Renal cortical epithelial cell (primary cell): ENCODE measurements at regions not wholly inside any gene's neighbourhood (a gene's known extent, or its start where the extent isn't known, plus 50 kb on each side); places are given as distances from the start of the nearest gene placed in this dataset.
A peak's percentile ranks its signal among the peaks of the same experiment; 100 is the strongest.
"Not testable (repeated sequence)": the region's sequence is repeated elsewhere in the genome, so short reads cannot be mapped to it uniquely, and the experiment has no call there.

Experiments
- DNase-seq: peaks from one replicate; pipeline ENCODE4 v3.0.0-alpha.2; 2011; ENCODE audit warnings: low read depth

- peak; percentile 15 for DNase-seq
Observed at GRCh38 chr2:180604077-180604476, 376.3 kb upstream of the UBE2E3 start.

DNA sequence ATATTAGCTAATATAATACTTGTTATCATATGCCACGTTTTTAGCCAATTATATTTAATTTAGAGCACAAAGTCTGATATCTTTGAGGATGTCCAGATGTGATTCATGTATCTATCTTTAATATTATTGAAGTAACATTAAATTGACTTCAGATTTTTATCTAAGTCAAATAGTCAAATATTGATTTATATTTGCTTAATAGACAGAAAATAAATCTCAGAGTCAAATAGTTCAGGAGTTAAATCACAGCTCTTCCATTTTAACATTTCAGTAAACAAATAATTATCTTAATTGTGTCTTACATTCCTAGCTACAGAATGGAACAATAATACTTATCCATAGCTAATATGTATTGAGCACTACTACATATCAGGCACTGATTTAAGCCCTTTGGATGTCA, 379.4 kb upstream of the UBE2E3 start:
- DNase-seq = no peak

- DNase-seq = no peak
Observed at GRCh38 chr2:180599804-180600203, 380.6 kb upstream of the UBE2E3 start.

DNA sequence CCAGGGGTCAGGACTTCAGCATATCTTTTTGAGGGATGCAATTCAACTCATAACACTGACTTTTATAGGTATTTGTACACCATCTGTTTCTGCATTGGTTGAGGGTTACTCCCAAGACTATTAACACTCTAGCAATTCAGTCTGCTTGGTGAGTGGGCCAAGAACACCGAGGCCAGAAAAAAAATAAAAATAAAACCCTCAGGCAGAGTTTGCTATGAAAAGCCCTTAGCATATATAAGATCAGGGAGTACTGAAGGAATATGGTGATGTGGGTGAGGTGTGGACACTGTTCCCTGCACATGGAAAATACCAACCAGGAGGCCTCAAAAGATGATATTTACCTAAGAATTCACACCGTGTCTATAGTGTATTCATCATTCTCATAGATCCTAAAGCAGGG, 383.2 kb upstream of the UBE2E3 start:
- no peak for DNase-seq

GRCh38 chr2:180596453-180596852, 384.0 kb upstream of the UBE2E3 start:
- no peak for DNase-seq

DNA sequence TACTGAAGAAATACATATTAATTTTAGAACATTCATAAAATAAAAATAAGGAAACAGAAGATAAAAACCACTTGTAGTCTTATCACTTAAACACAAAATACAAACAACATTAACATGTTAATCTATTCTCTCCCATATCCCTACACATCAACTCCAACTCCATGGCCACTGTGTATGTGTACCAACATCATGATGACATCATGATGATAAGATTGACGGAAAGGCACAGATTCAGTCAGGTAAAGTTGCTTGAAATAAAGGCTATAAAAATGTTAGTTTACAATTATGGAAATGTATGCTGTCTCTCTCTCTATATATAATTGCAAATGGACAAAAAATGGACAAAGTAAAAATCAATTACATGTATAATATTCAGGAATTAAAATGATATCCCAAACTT, 388.5 kb upstream of the UBE2E3 start:
- no peak for DNase-seq

DNA sequence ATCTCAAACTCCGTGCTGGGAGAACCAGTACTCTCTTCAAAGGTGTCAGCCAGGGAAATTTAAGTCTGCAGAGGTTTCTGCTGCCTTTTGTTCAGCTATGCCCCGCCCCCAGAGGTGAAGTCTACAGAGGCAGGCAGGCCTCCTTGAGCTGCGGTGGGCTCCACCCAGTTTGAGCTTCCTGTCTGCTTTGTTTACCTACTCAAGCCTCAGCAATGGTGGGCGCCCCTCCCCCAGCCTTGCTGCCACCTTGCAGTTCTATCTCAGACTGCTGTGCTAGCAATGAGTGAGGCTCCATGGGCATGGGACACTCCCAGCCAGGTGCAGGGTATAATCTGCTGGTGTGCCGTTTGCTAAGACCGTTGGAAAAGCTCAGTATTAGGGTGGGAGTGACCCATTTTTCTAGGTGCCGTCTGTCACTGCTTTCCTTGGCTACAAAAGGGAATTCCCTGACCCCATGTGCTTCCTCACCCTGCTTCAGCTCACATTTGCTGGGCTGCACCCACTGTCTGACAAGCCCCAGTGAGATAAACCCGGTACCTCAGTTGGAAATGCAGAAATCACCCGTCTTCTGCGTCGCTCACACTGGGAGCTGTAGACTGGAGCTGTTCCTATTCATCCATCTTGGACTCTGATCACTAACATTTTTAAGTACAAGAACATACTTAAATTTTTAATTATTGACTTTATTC, 389.2 kb upstream of the UBE2E3 start:
- not testable (repeated sequence) for DNase-seq

DNA sequence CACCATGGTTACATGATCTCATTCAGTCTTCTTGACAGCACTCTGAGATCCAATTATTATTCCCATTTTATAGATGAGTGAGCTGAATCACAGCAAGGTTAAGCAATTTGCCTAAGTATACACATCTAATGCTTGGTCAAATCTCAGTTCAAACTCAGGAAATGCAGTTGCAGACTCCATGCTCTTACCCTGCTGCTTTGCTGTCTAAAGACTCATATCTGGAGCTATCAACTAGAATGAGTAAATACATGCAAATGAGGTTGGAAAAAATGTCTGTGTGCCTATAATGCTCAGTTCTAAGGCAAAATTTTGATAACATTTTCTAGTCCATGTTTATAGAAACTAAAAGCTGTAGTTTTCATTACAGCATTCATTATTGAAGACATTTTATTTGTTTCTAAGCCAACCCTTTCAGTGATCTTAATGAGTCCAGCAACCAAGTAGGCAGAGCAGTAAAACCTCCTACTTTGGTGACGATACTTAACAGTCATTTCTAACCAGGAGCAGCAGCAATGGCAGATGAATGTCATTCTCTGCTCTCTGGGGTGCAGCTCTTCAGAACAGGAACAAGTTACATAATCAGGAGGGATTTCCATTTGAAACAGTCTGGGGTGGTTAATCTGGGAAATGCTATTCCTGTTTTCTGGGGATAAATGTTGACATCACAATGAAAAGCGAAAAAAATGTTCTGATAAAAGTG, 396.8 kb upstream of the UBE2E3 start:
- DNase-seq = no peak

GRCh38 chr2:180579388-180579787, 401.0 kb upstream of the UBE2E3 start:
- DNase-seq = no peak

GRCh38 chr2:180578441-180578840, 402.0 kb upstream of the UBE2E3 start:
- no peak for DNase-seq

GRCh38 chr2:180577567-180577966, 402.8 kb upstream of the UBE2E3 start:
- DNase-seq = no peak

DNA sequence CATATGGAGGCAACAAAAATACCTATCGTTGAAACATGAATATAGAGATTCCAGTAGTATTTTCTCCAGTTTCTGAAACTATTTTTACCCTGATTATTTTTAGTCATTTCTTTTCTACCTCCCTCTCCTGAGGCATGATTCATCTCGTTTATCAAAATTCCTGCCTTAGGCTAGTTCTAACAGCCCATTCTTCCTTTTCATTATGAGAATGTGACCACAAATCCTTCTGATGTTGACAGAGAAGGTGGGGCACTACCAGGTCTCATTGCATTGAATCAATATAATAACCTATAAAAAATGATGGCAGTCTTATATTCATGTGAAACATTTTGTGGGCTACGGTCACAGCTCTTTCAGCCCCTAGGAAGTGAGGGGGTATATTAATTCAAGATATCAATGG, 406.5 kb upstream of the UBE2E3 start:
- peak; percentile 65 for DNase-seq

DNA sequence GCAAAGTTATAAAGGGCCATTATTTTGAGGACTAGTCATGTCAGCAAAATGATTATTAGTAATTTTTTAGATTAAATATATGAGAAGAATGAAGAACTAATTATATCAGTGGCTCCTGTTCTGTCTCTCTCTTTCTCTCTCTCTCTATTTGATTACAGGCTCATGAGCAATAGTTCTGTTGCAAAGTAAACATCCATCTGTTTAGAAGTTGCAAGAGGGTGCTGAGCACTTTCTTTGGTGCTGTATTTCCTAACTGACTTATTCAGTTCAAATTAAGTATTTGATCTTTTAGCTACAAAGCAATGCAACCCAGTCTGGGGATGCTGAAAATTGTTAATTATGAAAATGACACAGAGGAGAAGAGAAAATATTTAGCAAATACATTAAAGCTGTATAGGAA, 408.1 kb upstream of the UBE2E3 start:
- peak; percentile 8 for DNase-seq

DNA sequence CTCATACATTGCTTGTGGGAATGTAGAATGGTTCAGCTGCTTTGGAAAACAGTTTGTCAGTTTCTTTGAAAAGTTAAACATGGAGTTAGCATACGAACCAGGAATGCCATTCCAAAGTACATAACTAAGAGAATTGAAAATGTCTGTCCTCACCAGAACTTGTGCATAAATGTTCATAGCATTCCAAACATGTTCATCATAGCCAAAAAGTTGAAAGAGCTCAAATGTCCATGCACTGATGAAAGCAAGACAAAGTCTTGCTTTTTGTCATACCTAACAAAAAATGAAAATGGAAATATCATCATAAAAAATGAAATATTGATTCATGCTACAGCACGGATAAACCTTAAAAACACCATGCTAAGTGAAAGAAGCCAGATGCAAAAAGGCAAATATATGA, 408.8 kb upstream of the UBE2E3 start:
- DNase-seq = peak; percentile 21

DNA sequence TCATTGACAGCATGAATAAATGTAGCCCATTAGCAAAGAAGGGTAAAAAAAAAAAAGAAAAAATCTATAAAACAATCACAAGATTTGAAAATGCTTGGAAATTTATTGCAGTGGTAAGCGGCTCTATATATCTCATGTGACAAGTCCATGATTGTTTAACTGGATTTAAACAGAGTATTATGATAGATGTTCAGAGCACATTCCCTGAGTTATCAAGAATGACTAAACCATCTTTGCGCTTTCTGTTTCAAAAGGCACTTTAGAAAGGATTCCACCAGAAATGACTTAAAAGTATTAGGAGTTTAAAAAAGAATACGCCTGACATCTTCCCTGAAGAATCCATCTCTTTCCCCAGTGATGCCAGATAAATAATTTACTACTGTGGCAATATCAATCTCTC, 409.5 kb upstream of the UBE2E3 start:
- DNase-seq = no peak

GRCh38 chr2:180564051-180564450, 416.4 kb upstream of the UBE2E3 start:
- no peak for DNase-seq

DNA sequence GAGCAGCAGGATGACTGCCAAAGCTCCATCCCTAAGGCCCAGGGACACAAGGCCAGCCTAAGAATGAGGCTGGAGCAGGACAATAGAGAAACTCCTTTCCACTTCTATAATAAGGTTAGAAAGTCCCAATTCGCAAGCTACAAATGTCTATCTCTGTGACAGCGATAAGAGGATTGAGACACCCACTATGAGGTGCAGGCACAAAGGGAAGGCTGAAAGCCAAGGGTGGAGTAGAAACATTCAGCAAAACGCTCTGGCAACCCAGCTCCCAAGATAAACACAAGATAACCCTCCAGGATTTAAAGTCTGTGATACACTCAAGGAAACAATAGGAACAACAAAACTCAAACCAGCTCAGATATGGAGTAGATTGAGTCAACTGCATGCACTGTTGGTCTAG, 418.0 kb upstream of the UBE2E3 start:
- no peak for DNase-seq

DNA sequence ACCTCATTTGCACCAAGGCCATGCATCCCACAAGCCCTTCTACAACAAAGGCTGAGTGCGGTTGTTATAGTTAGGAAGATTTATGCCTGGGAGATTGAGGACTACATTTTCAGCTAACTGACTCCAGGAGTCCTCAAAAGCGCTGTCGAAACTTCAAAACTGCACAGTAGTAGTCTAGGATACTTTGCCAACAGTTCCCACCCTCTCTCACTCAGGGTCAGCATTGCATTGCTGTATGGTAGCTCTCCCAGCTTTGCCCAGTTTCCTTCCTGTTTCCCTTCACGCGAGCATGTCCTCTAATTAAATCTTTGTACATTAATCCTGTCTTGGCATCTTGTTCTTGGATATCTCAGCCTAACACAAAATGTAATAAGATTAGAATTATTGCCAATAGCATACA, 420.6 kb upstream of the UBE2E3 start:
- peak; percentile 35 for DNase-seq

DNA sequence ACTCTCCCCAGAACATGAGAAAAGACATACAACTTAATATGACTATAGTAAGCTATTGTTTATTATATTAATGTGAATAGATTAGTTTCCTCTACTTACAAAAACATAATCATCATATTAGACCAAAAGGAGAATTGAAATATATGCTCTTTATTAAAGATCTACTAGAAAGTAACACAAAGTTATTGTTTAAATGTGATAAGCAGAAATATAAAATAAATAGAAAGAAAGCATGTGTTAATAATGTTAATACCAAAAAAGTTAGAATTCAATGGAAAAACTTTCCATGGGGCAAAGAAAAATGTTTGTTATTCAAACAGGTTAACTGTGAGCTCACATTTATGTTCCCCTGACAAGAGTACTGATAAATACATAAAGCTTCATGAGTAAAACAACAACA, 421.4 kb upstream of the UBE2E3 start:
- no peak for DNase-seq

DNA sequence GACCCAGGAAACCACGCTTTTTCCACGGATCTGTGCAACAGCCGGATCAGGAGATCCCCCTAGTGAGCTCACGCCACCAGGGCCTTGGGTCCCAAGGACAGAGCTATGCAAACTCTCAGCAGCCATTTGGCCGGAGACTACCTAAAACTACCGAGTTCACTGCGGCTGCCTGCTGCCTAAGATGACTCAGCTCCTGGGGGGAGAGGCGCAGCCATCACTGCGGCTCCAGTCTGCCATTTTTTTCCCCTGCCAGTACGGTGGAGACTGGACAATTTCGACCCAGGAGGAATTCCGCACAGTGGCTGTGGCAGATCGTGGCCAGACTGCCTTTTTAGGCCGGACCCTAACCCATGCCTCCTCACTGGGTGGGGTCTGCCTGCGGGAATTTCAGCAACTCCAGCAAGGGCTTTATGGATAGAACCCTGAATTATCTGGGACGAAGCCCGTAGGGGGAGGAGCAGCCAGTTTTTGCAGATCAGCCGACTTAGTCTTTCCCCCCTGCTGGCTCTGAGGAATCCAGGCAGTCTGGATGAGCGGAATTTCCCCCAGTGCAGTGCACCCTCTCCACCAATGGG, 424.9 kb upstream of the UBE2E3 start:
- no peak for DNase-seq

- DNase-seq = no peak
Observed at GRCh38 chr2:180554330-180554729, 426.1 kb upstream of the UBE2E3 start.

GRCh38 chr2:180553094-180553715, 427.2 kb upstream of the UBE2E3 start:
- DNase-seq = no peak

DNA sequence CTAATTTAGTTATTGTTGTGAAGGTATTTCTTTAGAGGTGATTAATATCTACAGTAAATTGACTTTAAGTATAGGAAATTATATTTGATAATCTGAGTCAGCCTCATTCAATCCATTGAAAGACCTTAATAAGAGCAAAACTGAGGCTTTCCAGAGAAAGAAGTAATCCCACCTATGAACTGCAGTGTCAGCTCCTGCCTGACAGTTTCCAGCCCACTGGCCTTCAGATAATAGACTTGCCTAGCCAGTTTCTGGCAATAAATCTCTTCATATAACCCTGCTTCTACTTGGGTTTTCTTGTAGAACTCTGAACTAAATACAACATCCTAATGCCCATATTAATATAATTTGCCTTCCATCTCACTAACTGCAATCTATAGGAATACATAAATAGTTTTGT, 437.9 kb upstream of the UBE2E3 start:
- DNase-seq = no peak
